Activated B cell treated with CpG ODN at 0.5 μM for 24 hours (primary cell): ENCODE measurements at regions not wholly inside any gene's neighbourhood (a gene's known extent, or its start where the extent isn't known, plus 50 kb on each side); places are given as distances from the start of the nearest gene placed in this dataset.

Experiments used
- ATAC-seq: fragments of 200-7000 bp; cut with Tn5 transposase; one replicate; pipeline ENCODE4 v1.10.0; 2021; ENCODE audit warnings: low read depth, mild to moderate bottlenecking, moderate library complexity
- CTCF ChIA-PET: fragments of 350-600 bp; sonication (Branson Sonifier 250); formaldehyde crosslinking; loops from one replicate; lab custom pipeline; 2021; ENCODE audit warnings: antibody characterized with exemption; lab: Charles Lee
- POLR2A ChIA-PET: fragments of 350-600 bp; sonication (Branson Sonifier 250); formaldehyde crosslinking; loops from one replicate; lab custom pipeline; 2021; ENCODE audit warnings: antibody characterized with exemption; lab: Charles Lee
- DNase-seq: peaks from one replicate; pipeline ENCODE4 v3.0.0; 2022
- H3K27ac Mint-ChIP-seq: one replicate; pipeline ENCODE4 v1.8.0; 2020; ENCODE audit warnings: mixed read lengths
- H3K27me3 Mint-ChIP-seq: one replicate; pipeline ENCODE4 v1.8.0; 2021; ENCODE audit warnings: mixed read lengths
- H3K36me3 Mint-ChIP-seq: one replicate; pipeline ENCODE4 v1.8.0; 2021; ENCODE audit warnings: low read depth, mixed read lengths
- H3K4me1 Mint-ChIP-seq: one replicate; pipeline ENCODE4 v1.8.0; 2021; ENCODE audit warnings: mixed read lengths
- H3K4me3 Mint-ChIP-seq: one replicate; pipeline ENCODE4 v1.8.0; 2020; ENCODE audit warnings: mild to moderate bottlenecking, mixed read lengths
- H3K9me3 Mint-ChIP-seq: one replicate; pipeline ENCODE4 v1.8.0; 2020; ENCODE audit warnings: mixed read lengths
- CTCF ChIP-seq: fragments of 200-600 bp; IDR thresholded peaks from one replicate; pipeline ENCODE4 v1.8.0; 2022; ENCODE audit warnings: antibody characterized with exemption, mild to moderate bottlenecking
- intact Hi-C: fragments of 100-400 bp; cut with micrococcal nuclease; formaldehyde crosslinking; loops from one replicate; pipeline ENCODE4 v1.15.1; 2024

DNA sequence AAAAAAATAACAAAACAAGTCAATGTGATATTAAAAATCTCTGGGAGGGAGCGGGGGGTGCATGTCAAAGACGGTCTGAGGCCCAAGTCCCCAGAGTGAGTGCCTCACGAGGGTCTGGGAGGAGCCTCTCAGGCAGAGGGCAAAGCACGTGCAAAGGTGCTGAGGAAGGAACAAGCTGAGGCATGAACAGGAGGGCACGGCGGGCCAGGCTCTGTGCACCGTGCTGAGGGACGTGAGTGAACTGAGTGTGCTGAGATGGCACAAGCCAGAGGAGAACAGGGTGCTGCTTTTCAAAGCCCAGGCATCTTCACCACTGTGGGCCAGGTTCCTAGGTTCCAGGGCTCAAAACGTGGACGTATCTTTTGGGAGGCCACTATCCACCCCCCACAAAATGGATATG, 142.1 kb upstream of the PHACTR3 start:
- no peak overlapping the region for H3K27ac Mint-ChIP-seq
- peaks cover 7% of the 10 kb centered on the region for H3K9me3 Mint-ChIP-seq
- H3K27me3 Mint-ChIP-seq = peaks cover 6% of the 10 kb centered on the region
- no peak overlapping the region for H3K4me3 Mint-ChIP-seq
- H3K36me3 Mint-ChIP-seq = no peaks in the 10 kb centered on the region
- ChIA-PET POLR2A (no interaction called here), CTCF (no interaction called here)
- TF ChIP-seq CTCF = no peak
- DNase-seq (no peak), ATAC-seq (no peak)
- H3K4me1 Mint-ChIP-seq = no peaks in the 10 kb centered on the region
- intact Hi-C loops = no loop called here

DNA sequence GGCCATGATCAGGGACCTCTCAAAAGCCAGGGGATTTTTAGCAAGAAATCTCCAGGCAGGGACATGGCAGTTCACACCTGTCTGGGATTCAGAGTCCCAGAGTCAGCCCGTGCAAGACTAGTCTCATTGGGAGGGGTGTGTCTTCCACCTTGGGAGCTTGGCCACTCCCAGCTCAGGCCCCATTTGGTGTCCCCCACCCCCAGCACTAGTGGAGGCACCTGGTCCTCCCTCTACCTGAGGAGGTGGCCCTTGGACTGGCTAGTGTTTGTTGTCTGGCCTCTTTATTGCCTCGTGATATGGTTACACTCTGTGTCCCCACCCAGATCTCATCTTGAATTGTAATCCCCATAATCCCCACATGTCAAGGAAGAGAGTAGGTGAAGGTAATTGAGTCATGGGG, 140.8 kb upstream of the PHACTR3 start:
- Mint-ChIP-seq H3K9me3 (peaks cover 7% of the 10 kb centered on the region), H3K36me3 (no peaks in the 10 kb centered on the region), H3K4me1 (no peaks in the 10 kb centered on the region), H3K27me3 (peaks cover 3% of the 10 kb centered on the region), H3K27ac (no peak overlapping the region), H3K4me3 (no peak overlapping the region)
- CTCF ChIA-PET = no interaction called here
- TF ChIP-seq CTCF = no peak
- intact Hi-C loops = no loop called here
- ATAC-seq (no peak), DNase-seq (no peak)
- POLR2A ChIA-PET = no interaction called here

GRCh38 chr20:59466107-59466815, 138.1 kb upstream of the PHACTR3 start:
- ATAC-seq = no peak
- peaks cover 2% of the 10 kb centered on the region for H3K27me3 Mint-ChIP-seq
- intact Hi-C loops = no loop called here
- no peaks in the 10 kb centered on the region for H3K36me3 Mint-ChIP-seq
- CTCF ChIA-PET = no interaction called here
- POLR2A ChIA-PET = no interaction called here
- no peak overlapping the region for H3K4me3 Mint-ChIP-seq
- H3K27ac Mint-ChIP-seq = no peak overlapping the region
- TF ChIP-seq CTCF = no peak
- DNase-seq = no peak
- no peaks in the 10 kb centered on the region for H3K4me1 Mint-ChIP-seq
- peaks cover 7% of the 10 kb centered on the region for H3K9me3 Mint-ChIP-seq

- no peak overlapping the region for H3K27ac Mint-ChIP-seq
- ChIA-PET POLR2A (no interaction called here), CTCF (no interaction called here)
- peaks cover 4% of the 10 kb centered on the region for H3K9me3 Mint-ChIP-seq
- intact Hi-C loops = no loop called here
- no peak for DNase-seq
- no peak for ATAC-seq
- no peaks in the 10 kb centered on the region for H3K27me3 Mint-ChIP-seq
- no peaks in the 10 kb centered on the region for H3K4me1 Mint-ChIP-seq
- H3K4me3 Mint-ChIP-seq = no peak overlapping the region
- no peak for TF ChIP-seq CTCF
- H3K36me3 Mint-ChIP-seq = no peaks in the 10 kb centered on the region
Observed at GRCh38 chr20:59468831-59469230, 135.5 kb upstream of the PHACTR3 start.

DNA sequence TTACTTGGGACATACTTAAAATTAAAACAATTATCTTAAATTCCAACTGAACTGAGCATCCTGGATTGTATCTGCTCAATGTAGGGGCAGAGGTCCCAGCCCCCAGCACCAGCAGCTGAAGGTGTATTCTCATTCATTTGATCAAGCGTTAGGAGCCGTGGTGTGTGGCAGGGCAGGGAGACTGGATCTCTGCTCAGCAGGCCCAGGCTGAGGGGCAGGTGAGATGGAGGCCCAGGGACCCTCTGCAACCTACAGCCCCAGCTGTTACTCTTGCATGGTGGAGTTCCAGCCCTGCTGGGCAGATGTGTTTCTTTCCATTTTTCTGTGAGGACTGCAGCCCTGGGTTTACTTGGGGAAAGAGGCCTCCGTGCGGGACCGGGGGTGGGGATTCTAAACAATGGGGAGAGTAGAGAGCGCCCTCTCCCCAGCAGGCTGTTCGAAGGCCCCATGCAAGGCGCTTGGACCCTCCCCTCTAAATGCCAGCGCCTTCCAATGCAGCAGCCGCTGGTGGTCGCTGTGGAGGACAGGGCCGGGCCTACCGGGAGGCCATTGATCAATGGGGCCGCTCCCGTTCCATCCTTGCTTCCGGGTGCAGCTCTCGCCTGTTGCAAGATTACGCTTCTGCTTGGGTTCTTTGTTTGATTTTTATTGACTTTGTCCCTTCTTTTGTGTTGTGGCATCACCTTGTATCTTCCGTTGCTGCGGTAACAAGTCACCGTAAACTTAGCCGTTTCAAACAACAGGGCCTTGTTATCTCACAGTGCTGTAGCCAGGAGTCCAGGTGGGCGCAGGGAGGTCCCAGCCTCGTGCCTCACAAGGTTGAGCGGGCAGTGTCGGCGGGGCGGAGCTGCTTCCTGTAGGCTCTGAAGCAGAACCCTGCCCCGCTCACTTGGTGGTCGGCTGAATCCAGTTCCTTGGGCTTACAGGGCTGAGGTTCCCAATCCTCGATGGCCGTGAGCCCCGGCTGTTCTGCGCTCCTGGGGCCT, 134.8 kb upstream of the PHACTR3 start:
- H3K4me1 Mint-ChIP-seq = no peaks in the 10 kb centered on the region
- intact Hi-C loops = no loop called here
- ATAC-seq = no peak
- no peaks in the 10 kb centered on the region for H3K9me3 Mint-ChIP-seq
- no peak for DNase-seq
- H3K4me3 Mint-ChIP-seq = no peak overlapping the region
- H3K36me3 Mint-ChIP-seq = no peaks in the 10 kb centered on the region
- TF ChIP-seq CTCF = no peak
- ChIA-PET POLR2A (no interaction called here), CTCF (no interaction called here)
- no peaks in the 10 kb centered on the region for H3K27me3 Mint-ChIP-seq
- no peak overlapping the region for H3K27ac Mint-ChIP-seq
